Psoas muscle (tissue), 7 donors: ENCODE measurements at regions not wholly inside any gene's neighbourhood (a gene's known extent, or its start where the extent isn't known, plus 50 kb on each side); places are given as distances from the start of the nearest gene placed in this dataset.

ENCODE experiments used
- ATAC-seq, 4 donors: fragments of 200-7000 bp; cut with Tn5 transposase; one replicate each; pipeline ENCODE4 v1.9.1; 2020; ENCODE audit warnings: moderate library complexity in 3 of 4, mild to moderate bottlenecking in 2 of 4
- DNase-seq, 2 donors: peaks; one replicate each; pipeline ENCODE4 v3.0.0-alpha.2; 2020
- H3K27ac ChIP-seq: fragments of 200-600 bp; one replicate; pipeline ENCODE4 v1.8.0; 2022
- H3K27me3 ChIP-seq, 3 donors: fragments of 200-600 bp in 1 of 3; one replicate each; pipeline versions ENCODE4 v1.6.1 to v1.8.0; 2013 to 2022; ENCODE audit warnings: low read length in 2 of 3, mild to moderate bottlenecking in 2 of 3, moderate library complexity in 1 of 3; ENCODE audit not compliant: insufficient read depth in 3 of 3
- H3K36me3 ChIP-seq, 2 donors: fragments of 200-600 bp in 1 of 2; one replicate each; pipeline versions ENCODE4 v1.6.1 to v1.8.0; 2013 to 2022; ENCODE audit warnings: low read depth in 1 of 2, mild to moderate bottlenecking in 1 of 2, moderate library complexity in 1 of 2; ENCODE audit not compliant: insufficient read depth in 1 of 2
- H3K4me1 ChIP-seq: fragments of 200-600 bp; one replicate; pipeline ENCODE4 v1.8.0; 2022
- H3K4me3 ChIP-seq: fragments of 200-600 bp; one replicate; pipeline ENCODE4 v1.8.0; 2022; ENCODE audit warnings: mild to moderate bottlenecking
- H3K9me3 ChIP-seq: fragments of 200-600 bp; one replicate; pipeline ENCODE4 v1.8.0; 2022
- WGBS, 3 donors: extraction: QIAGEN DNeasy Blood & Tissue Kit; methylation state at CpG; one replicate each; pipeline versions ENCODE4 v1.1.6 to v1.1.7; 2013; 5-methylcytosine and 5-hydroxymethylcytosine counted together
- intact Hi-C, 2 donors: fragments of 100-400 bp; cut with DNase I; formaldehyde crosslinking; loops; one replicate each; pipeline versions ENCODE4 v1.11.0 to v1.14.2; 2022
- TF ChIP-seq, protein P1 (sequence below): fragments of 200-600 bp; IDR thresholded peaks from one replicate; pipeline ENCODE4 v1.8.0; 2022; ENCODE audit warnings: antibody characterized with exemption
- donor health status: healthy with polysubstance abuse.
- donor health status: DM: no; HTN: no; CAD: no; lungs with moderate emphysema.
- donor health status: Bipolar disorder and iron deficiency.
- donor health status: healthy.
- donor health status: DM: yes; HTN: yes; CAD: no.
- donor health status: DM: no; HTN: no; CAD: no.
- donor health status: DM: yes; HTN: yes; CAD: no.

DNA sequence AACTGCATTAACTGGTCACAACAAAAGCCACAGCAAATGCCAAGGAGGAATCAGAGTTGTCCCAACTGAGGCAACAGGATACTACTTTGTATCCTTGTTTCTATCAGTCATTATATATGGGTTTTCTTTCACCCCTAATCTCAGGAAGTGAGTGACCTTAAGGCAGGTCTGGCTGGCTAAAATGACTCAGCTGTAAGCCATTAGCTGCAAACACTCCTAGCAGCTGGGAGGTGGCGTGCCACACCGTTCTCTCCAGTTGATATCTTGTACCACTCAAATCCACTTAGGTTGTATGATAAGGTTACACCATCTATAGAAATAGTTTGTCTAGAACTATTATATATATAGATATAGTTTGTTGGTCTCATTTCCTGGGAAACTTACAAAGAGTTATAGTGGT, 171.1 kb upstream of the MC4R start:
- H3K4me3 ChIP-seq, result no peak overlapping the region
- H3K27ac ChIP-seq, result no peak overlapping the region
- intact Hi-C loops, result loop anchor here in 1 of 2 donors (10.0 kb wide), 1 partner anchor 699 kb away; no protein-coding TSS in a partner anchor
- no peaks in the 10 kb centered on the region for H3K27me3 ChIP-seq
- H3K4me1 ChIP-seq, result no peaks in the 10 kb centered on the region
- H3K36me3 ChIP-seq, result no peaks in the 10 kb centered on the region
- DNase-seq (no peak), ATAC-seq (no peak)
- TF ChIP-seq, protein P1, sequence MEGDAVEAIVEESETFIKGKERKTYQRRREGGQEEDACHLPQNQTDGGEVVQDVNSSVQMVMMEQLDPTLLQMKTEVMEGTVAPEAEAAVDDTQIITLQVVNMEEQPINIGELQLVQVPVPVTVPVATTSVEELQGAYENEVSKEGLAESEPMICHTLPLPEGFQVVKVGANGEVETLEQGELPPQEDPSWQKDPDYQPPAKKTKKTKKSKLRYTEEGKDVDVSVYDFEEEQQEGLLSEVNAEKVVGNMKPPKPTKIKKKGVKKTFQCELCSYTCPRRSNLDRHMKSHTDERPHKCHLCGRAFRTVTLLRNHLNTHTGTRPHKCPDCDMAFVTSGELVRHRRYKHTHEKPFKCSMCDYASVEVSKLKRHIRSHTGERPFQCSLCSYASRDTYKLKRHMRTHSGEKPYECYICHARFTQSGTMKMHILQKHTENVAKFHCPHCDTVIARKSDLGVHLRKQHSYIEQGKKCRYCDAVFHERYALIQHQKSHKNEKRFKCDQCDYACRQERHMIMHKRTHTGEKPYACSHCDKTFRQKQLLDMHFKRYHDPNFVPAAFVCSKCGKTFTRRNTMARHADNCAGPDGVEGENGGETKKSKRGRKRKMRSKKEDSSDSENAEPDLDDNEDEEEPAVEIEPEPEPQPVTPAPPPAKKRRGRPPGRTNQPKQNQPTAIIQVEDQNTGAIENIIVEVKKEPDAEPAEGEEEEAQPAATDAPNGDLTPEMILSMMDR, result no peak
- no peaks in the 10 kb centered on the region for H3K9me3 ChIP-seq
- 90 to 94% (median 92%) methylated on average over 2 of the region's 2 CpGs for WGBS, 3 donors

DNA sequence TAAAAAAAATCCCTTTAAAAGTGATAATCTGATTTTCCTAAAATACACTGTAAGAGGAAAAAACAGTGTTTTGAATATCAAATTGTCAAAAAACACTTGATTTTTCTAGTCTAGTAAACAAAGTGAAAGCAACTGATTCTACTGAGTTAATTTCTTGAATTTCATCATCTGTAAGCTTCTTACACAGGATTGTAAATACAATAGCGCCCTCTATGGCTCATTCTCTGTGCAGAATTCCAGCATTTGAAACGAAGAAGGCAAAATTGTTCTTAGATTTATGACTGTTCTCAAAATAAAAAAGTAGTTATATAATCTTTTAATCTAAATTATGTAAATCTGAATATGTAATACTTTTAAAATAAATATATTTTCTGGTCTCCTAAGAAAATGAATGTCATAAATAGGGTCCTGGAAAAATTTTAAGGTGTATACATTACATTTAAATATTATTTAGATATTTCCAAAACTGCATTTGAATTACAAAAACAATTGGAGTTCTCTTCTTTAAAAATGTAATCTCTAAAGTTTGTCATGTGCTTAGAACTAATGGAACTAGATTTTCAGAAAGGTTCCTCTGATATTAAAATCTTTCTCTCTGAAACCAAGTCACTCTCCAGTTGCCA, 176.9 kb upstream of the MC4R start:
- H3K36me3 ChIP-seq, result no peaks in the 10 kb centered on the region
- ATAC-seq, result no peak
- TF ChIP-seq, protein P1, result peak; percentile 53
- no peaks in the 10 kb centered on the region for H3K27me3 ChIP-seq
- H3K4me1 ChIP-seq, result no peaks in the 10 kb centered on the region
- no peak for DNase-seq
- 0 to 1% (median 0%) methylated on average over 2 of the region's 2 CpGs for WGBS, 3 donors
- H3K27ac ChIP-seq, result no peak overlapping the region
- intact Hi-C loops, result loop anchor here in 1 of 2 donors (10.0 kb wide), 1 partner anchor 705 kb away; no protein-coding TSS in a partner anchor
- no peaks in the 10 kb centered on the region for H3K9me3 ChIP-seq
- H3K4me3 ChIP-seq, result no peak overlapping the region

DNA sequence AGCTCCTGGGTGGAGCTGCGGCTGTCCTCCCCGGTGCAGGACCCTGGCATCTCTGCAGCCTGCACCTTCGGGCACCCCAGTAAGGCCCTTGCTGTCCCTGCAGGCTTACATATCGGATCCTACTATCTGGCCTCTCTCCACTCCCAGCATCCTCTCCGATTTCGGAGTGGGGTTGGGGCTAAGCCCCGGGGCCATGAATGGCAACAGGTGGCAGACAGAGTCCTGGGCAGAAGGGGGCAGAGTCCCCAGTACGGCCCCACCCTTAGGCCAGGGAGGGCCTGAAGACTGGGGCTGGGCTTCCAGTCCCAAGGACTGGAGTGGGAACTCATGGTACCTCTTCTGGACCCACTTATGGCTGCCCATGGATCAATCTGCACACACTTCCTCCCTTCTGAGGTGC, 180.4 kb upstream of the MC4R start:
- intact Hi-C loops, result loop anchor here in 1 of 2 donors (5.0 kb wide), 1 partner anchor 566 kb away; no protein-coding TSS in a partner anchor
- peaks cover 0 to 2% (median 0%) of the 10 kb centered on the region in 3 donors for H3K27me3 ChIP-seq
- no peaks in the 10 kb centered on the region for H3K36me3 ChIP-seq
- H3K4me1 ChIP-seq, result no peaks in the 10 kb centered on the region
- 93% methylated on average over 8 of the region's 8 CpGs for WGBS, 3 donors
- no peak overlapping the region for H3K27ac ChIP-seq
- TF ChIP-seq, protein P1, result no peak
- H3K4me3 ChIP-seq, result no peak overlapping the region
- DNase-seq (no peak), ATAC-seq (no peak)
- no peaks in the 10 kb centered on the region for H3K9me3 ChIP-seq

DNA sequence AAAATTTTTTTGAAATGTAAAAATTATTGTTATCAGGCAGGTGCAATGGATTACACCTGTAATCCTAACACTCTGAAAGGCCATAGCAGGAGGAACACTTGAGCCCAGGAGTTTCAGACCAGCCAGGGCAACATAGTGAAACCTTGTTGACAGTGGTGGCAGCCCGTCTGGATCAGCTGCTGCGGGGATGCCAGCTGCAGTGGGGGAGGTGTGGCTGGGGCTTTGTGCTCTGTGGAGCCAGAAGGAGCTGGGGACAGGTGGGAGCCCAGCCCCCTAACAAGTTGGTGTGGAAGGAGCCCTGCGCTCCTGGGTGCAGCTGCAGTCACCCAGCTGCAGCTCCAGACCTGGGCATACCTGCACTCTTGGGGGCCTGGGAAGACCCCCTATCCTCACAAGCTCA, 182.4 kb upstream of the MC4R start:
- H3K9me3 ChIP-seq, result no peaks in the 10 kb centered on the region
- H3K27ac ChIP-seq, result no peak overlapping the region
- ATAC-seq (no peak), DNase-seq (no peak)
- intact Hi-C loops, result loop anchor here in 1 of 2 donors (5.0 kb wide), 1 partner anchor 568 kb away; no protein-coding TSS in a partner anchor
- H3K27me3 ChIP-seq, result peaks cover 0 to 2% (median 0%) of the 10 kb centered on the region in 3 donors
- WGBS, 3 donors, result 18 to 40% (median 26%) methylated on average over 3 of the region's 3 CpGs
- no peaks in the 10 kb centered on the region for H3K36me3 ChIP-seq
- H3K4me1 ChIP-seq, result no peaks in the 10 kb centered on the region
- no peak overlapping the region for H3K4me3 ChIP-seq
- TF ChIP-seq, protein P1, result no peak

DNA sequence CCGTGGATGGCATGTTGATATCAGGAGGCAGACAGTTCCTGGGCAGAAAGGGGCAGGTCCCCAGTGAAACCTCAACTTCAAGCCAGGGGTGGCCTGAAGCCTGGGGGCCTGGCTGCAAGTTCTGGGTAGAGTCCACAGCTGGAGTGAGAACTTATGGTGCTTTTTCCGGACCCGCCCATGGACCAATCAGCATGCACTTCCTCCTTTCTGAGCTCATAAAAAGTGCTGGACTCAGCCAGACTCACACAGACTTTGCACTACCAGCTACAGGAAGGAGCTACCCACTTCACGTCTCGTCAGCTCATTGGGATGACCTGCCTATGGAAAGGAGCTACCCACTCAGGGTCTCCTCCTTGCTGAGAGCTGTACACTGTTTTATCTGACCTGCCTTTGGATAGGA, 183.1 kb upstream of the MC4R start:
- H3K27ac ChIP-seq, result no peak overlapping the region
- DNase-seq, result no peak
- TF ChIP-seq, protein P1, result no peak
- no peaks in the 10 kb centered on the region for H3K4me1 ChIP-seq
- WGBS, 3 donors, result 69 to 74% (median 71%) methylated on average over 5 of the region's 5 CpGs
- intact Hi-C loops, result no loop called here
- ATAC-seq, result no peak
- H3K27me3 ChIP-seq, result peaks cover 0 to 2% (median 0%) of the 10 kb centered on the region in 3 donors
- H3K36me3 ChIP-seq, result no peaks in the 10 kb centered on the region
- H3K4me3 ChIP-seq, result no peak overlapping the region
- no peaks in the 10 kb centered on the region for H3K9me3 ChIP-seq
